Loucy (cell line): ENCODE measurements at regions not wholly inside any gene's neighbourhood (a gene's known extent, or its start where the extent isn't known, plus 50 kb on each side); places are given as distances from the start of the nearest gene placed in this dataset.

ENCODE experiments used
- H2AFZ ChIP-seq: fragments of 200-600 bp; sonication (generic); 2 replicates; pipeline ENCODE4 v1.6.0; 2016; ENCODE audit warnings: antibody characterized with exemption, mild to moderate bottlenecking, low read length, moderate library complexity
- H3F3A ChIP-seq: fragments of 200-600 bp; 2 replicates; pipeline ENCODE4 v1.6.0; 2016; ENCODE audit warnings: antibody characterized with exemption, low read depth, mild to moderate bottlenecking
- H3K27me3 ChIP-seq: fragments of 200-600 bp; sonication (generic); 2 replicates; pipeline ENCODE4 v1.6.1; 2014; ENCODE audit warnings: low read length, mild to moderate bottlenecking; ENCODE audit not compliant: insufficient read depth, poor library complexity, severe bottlenecking
- H3K36me3 ChIP-seq: fragments of 200-600 bp; sonication (generic); 2 replicates; pipeline ENCODE4 v1.6.1; 2016; ENCODE audit warnings: low read length; ENCODE audit not compliant: insufficient read depth
- H3K4me1 ChIP-seq: fragments of 200-600 bp; sonication (generic); 2 replicates; pipeline ENCODE4 v1.5.1; 2014; ENCODE audit warnings: low read length, mild to moderate bottlenecking; ENCODE audit not compliant: insufficient read depth, poor library complexity, severe bottlenecking
- H3K4me2 ChIP-seq: fragments of 200-600 bp; sonication (generic); 2 replicates; pipeline ENCODE4 v1.6.0; 2014; ENCODE audit warnings: antibody characterized with exemption, low read length, low read depth, mild to moderate bottlenecking; ENCODE audit not compliant: poor library complexity, severe bottlenecking
- H3K4me3 ChIP-seq: fragments of 200-600 bp; sonication (generic); 2 replicates; pipeline ENCODE4 v1.5.1; 2014; ENCODE audit warnings: low read length, mild to moderate bottlenecking, mixed read lengths; ENCODE audit not compliant: poor library complexity, severe bottlenecking
- H3K79me2 ChIP-seq: fragments of 200-600 bp; sonication (generic); 2 replicates; pipeline ENCODE4 v1.6.1; 2014; ENCODE audit warnings: low read length; ENCODE audit not compliant: insufficient read depth
- H3K9ac ChIP-seq: fragments of 200-600 bp; sonication (generic); 2 replicates; pipeline ENCODE4 v1.6.0; 2014; ENCODE audit warnings: mild to moderate bottlenecking, low read depth, low read length, moderate library complexity; ENCODE audit not compliant: poor library complexity, severe bottlenecking
- H3K9me2 ChIP-seq: fragments of 200-600 bp; sonication (generic); replicated peaks from 2 replicates; pipeline ENCODE4 v1.6.1; 2016; ENCODE audit warnings: low read depth, low read length, mixed read lengths
- H3K9me3 ChIP-seq: fragments of 200-600 bp; sonication (generic); 2 replicates; pipeline ENCODE4 v1.6.1; 2014; ENCODE audit warnings: mild to moderate bottlenecking, antibody characterized with exemption, low read length, low read depth; ENCODE audit not compliant: insufficient read depth
- H4K20me1 ChIP-seq: fragments of 200-600 bp; sonication (generic); 2 replicates; pipeline ENCODE4 v1.6.0; 2014; ENCODE audit warnings: antibody characterized with exemption, low read length, mild to moderate bottlenecking; ENCODE audit not compliant: insufficient read depth, poor library complexity, severe bottlenecking
- EZH2phosphoT487 ChIP-seq: fragments of 200-600 bp; IDR thresholded peaks from 2 replicates; pipeline ENCODE4 v1.6.1; 2018; ENCODE audit warnings: antibody characterized with exemption, mild to moderate bottlenecking, moderate library complexity, borderline replicate concordance
- TF ChIP-seq, protein P1 (sequence below): fragments of 200-600 bp; sonication (generic); conservative IDR thresholded peaks from 2 replicates; pipeline ENCODE4 v1.5.1; 2014; ENCODE audit warnings: mild to moderate bottlenecking, antibody characterized with exemption, low read length

DNA sequence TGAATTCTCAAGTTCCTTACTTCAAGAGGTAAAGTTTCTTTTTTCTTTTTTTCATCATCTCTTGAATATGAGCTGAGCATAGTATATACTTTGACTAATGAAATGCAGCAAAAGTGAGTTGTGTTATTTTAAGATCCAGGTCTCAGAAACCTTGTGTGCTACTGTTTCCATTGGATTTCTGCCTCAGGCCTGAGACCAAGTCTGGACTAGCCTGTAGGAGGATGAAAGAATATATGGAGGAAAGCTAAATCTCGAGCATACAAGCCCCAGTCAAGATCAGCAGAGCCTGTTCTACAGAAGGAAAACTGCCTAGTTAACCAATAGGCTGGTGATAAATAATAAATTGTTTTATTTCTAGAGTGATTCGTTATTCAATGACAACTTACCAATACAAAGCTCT is 652.5 kb downstream of the C12orf50 start:
- H3K79me2 ChIP-seq = no peaks in the 10 kb centered on the region
- H3K4me1 ChIP-seq = no peaks in the 10 kb centered on the region
- no peaks in the 10 kb centered on the region for H3K27me3 ChIP-seq
- no peaks in the 10 kb centered on the region; the same call in 1 of the 2 replicates for H3K9me3 ChIP-seq
- no peaks in the 10 kb centered on the region for H3K9me2 ChIP-seq
- H3K9ac ChIP-seq = no peak overlapping the region
- TF ChIP-seq, protein P1, sequence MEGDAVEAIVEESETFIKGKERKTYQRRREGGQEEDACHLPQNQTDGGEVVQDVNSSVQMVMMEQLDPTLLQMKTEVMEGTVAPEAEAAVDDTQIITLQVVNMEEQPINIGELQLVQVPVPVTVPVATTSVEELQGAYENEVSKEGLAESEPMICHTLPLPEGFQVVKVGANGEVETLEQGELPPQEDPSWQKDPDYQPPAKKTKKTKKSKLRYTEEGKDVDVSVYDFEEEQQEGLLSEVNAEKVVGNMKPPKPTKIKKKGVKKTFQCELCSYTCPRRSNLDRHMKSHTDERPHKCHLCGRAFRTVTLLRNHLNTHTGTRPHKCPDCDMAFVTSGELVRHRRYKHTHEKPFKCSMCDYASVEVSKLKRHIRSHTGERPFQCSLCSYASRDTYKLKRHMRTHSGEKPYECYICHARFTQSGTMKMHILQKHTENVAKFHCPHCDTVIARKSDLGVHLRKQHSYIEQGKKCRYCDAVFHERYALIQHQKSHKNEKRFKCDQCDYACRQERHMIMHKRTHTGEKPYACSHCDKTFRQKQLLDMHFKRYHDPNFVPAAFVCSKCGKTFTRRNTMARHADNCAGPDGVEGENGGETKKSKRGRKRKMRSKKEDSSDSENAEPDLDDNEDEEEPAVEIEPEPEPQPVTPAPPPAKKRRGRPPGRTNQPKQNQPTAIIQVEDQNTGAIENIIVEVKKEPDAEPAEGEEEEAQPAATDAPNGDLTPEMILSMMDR = no peak
- no peak for TF ChIP-seq EZH2phosphoT487
- H3K4me2 ChIP-seq = no peak overlapping the region
- no peaks in the 10 kb centered on the region for H3K36me3 ChIP-seq
- H2AFZ ChIP-seq = no peak overlapping the region
- no peaks in the 10 kb centered on the region for H3F3A ChIP-seq
- no peaks in the 10 kb centered on the region for H4K20me1 ChIP-seq
- H3K4me3 ChIP-seq = no peak overlapping the region

DNA sequence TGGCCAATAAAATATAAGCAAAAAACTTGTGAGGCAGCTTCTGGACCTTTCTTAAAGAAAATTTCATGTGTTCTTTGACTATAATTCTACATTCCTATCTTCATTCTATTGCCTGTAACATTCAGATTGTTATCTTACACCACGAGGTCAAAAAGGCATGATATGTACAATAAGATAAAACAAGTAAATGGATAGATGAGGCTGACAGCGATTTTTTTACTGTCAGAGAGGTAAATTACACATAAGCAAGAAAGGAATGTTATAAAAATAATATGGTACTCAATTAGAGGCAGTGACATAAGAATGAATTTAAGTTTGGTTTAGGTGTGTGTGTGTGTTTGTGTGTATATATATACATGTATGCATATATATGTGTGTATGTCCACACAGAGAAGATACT is 660.0 kb downstream of the C12orf50 start:
- Histone ChIP-seq H4K20me1 (no peaks in the 10 kb centered on the region), H2AFZ (no peak overlapping the region), H3K27me3 (no peaks in the 10 kb centered on the region), H3K9ac (no peak overlapping the region), H3K4me3 (no peak overlapping the region), H3K36me3 (no peaks in the 10 kb centered on the region), H3F3A (no peaks in the 10 kb centered on the region), H3K9me3 (no peaks in the 10 kb centered on the region), H3K4me2 (no peak overlapping the region), H3K9me2 (no peaks in the 10 kb centered on the region), H3K79me2 (no peaks in the 10 kb centered on the region), H3K4me1 (no peaks in the 10 kb centered on the region)
- TF ChIP-seq, protein P1 = no peak
- no peak for TF ChIP-seq EZH2phosphoT487

DNA sequence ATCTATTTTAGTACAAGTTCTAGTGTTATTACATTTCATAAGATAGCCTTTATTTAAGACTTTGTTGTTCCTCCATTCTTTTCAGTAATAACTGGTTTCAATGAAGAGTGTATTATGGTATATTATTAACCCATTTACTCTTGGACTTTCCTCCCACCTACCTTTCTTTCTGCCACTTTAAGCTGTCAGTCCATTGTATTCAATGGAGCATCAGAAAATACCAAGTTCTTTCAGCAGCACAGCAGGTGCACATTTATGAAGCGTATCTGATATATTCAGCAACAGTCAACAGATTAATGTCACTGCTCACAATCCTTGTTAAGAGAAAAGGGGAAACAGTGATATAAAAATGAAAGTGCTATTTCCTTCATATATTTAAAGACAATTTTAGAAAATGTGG is 660.9 kb downstream of the C12orf50 start:
- no peaks in the 10 kb centered on the region for H3K27me3 ChIP-seq
- no peaks in the 10 kb centered on the region for H3K9me3 ChIP-seq
- no peaks in the 10 kb centered on the region for H3K36me3 ChIP-seq
- no peak for TF ChIP-seq EZH2phosphoT487
- TF ChIP-seq, protein P1 = no peak
- no peak overlapping the region for H3K4me3 ChIP-seq
- no peaks in the 10 kb centered on the region for H4K20me1 ChIP-seq
- no peak overlapping the region for H3K9ac ChIP-seq
- H3K4me1 ChIP-seq = no peaks in the 10 kb centered on the region
- no peak overlapping the region for H3K4me2 ChIP-seq
- H2AFZ ChIP-seq = no peak overlapping the region
- H3K9me2 ChIP-seq = no peaks in the 10 kb centered on the region
- H3F3A ChIP-seq = no peaks in the 10 kb centered on the region
- H3K79me2 ChIP-seq = no peaks in the 10 kb centered on the region
